H1 (cell line): ENCODE measurements at regions not wholly inside any gene's neighbourhood (a gene's known extent, or its start where the extent isn't known, plus 50 kb on each side); places are given as distances from the start of the nearest gene placed in this dataset.

Experiments used
- CTCF ChIA-PET: fragments of 300-600 bp; sonication (Branson Sonifier 250); formaldehyde crosslinking; loops from one replicate; lab custom pipeline; 2021; ENCODE audit not compliant: partially characterized antibody; lab: Charles Lee
- POLR2A ChIA-PET: fragments of 300-600 bp; sonication (Branson Sonifier 250); formaldehyde crosslinking; loops from one replicate; lab custom pipeline; 2021; ENCODE audit warnings: inconsistent platforms; ENCODE audit not compliant: partially characterized antibody; lab: Charles Lee
- DNase-seq, 2 experiments: peaks; one replicate each; pipeline versions ENCODE4 v3.0.0 to v3.0.0-alpha.2; 2010 to 2022; ENCODE audit warnings: low spot score in 2 of 2, low read depth in 1 of 2, mixed read lengths in 1 of 2
- FAIRE-seq: peaks from 2 replicates; lab custom pipeline; 2011; peaks lifted over from hg19 to GRCh38; lab: Jason Lieb, UNC
- H2AFZ ChIP-seq: 2 replicates; pipeline ENCODE4 v1.8.1; 2012; ENCODE audit warnings: low read length, inconsistent platforms
- H2AK5ac ChIP-seq: 2 replicates; pipeline ENCODE4 v1.6.1; 2013; ENCODE audit warnings: low read depth, low read length
- H2BK120ac ChIP-seq: replicated peaks from 2 replicates; pipeline ENCODE3; 2013; ENCODE audit warnings: low read depth, low read length, inconsistent platforms
- H2BK12ac ChIP-seq: 2 replicates; pipeline ENCODE4 v1.6.1; 2013; ENCODE audit warnings: low read depth, low read length
- H2BK15ac ChIP-seq: 2 replicates; pipeline ENCODE4 v1.6.1; 2013; ENCODE audit warnings: low read length
- H2BK20ac ChIP-seq: 2 replicates; pipeline ENCODE4 v1.6.1; 2013; ENCODE audit warnings: low read length
- H2BK5ac ChIP-seq: 2 replicates; pipeline ENCODE4 v1.6.1; 2013; ENCODE audit warnings: low read depth, low read length
- H3K14ac ChIP-seq: 2 replicates; pipeline ENCODE4 v1.6.1; 2013; ENCODE audit warnings: inconsistent platforms; ENCODE audit not compliant: insufficient read length
- H3K18ac ChIP-seq: 2 replicates; pipeline ENCODE4 v1.6.1; 2013; ENCODE audit warnings: low read length; ENCODE audit errors: extremely low read depth
- H3K23ac ChIP-seq: 2 replicates; pipeline ENCODE4 v1.6.1; 2013; ENCODE audit warnings: inconsistent platforms; ENCODE audit not compliant: insufficient read length
- H3K23me2 ChIP-seq: 2 replicates; pipeline ENCODE4 v1.6.1; 2013; ENCODE audit warnings: low read depth, low read length
- H3K27ac ChIP-seq: 2 replicates; pipeline ENCODE4 v1.6.1; 2011; ENCODE audit warnings: low read depth, low read length, inconsistent platforms
- H3K27me3 ChIP-seq, 4 experiments: replicated peaks in 1 of 4; 1 replicate in 1 of 4; 2 replicates in 3 of 4; pipeline versions ENCODE4 v1.6.1 to v1.8.1; 2011 to 2013; ENCODE audit warnings: low read length in 3 of 4, mild to moderate bottlenecking in 3 of 4, inconsistent platforms in 2 of 4, mixed read lengths in 2 of 4, moderate library complexity in 1 of 4; ENCODE audit not compliant: control insufficient read depth in 3 of 4, insufficient read depth in 3 of 4; ENCODE audit errors: extremely low read depth in 1 of 4
- H3K36me3 ChIP-seq, 4 experiments: 2 replicates each; pipeline versions ENCODE4 v1.6.1 to v1.8.1; 2011 to 2013; ENCODE audit warnings: mild to moderate bottlenecking in 4 of 4, low read length in 3 of 4, moderate library complexity in 2 of 4, control low read depth in 1 of 4, inconsistent platforms in 1 of 4; ENCODE audit not compliant: insufficient read depth in 4 of 4, control insufficient read depth in 2 of 4
- H3K4ac ChIP-seq: replicated peaks from 2 replicates; pipeline ENCODE3; 2013; ENCODE audit warnings: low read length, low read depth, mixed read lengths, inconsistent platforms; ENCODE audit not compliant: insufficient read length
- H3K4me1 ChIP-seq, 4 experiments: replicated peaks in 1 of 4; 1 replicate in 1 of 4; 2 replicates in 3 of 4; pipeline versions ENCODE4 v1.6.1 to v1.8.1; 2011 to 2013; ENCODE audit warnings: low read length in 3 of 4, inconsistent platforms in 2 of 4, mixed read lengths in 1 of 4; ENCODE audit not compliant: insufficient read depth in 4 of 4, control insufficient read depth in 3 of 4
- H3K4me2 ChIP-seq, 2 experiments: 2 replicates each; pipeline versions ENCODE4 v1.6.1 to v1.8.1; 2011 to 2013; ENCODE audit warnings: low read depth in 2 of 2, low read length in 2 of 2, control low read depth in 1 of 2, inconsistent platforms in 1 of 2, mild to moderate bottlenecking in 1 of 2; ENCODE audit not compliant: insufficient read depth in 1 of 2
- H3K4me3 ChIP-seq, 4 experiments: fragments of 200-600, 300-600 bp in 1 of 4; sonication (generic), shearing (Covaris generic), sonication (Bioruptor Twin) in 1 of 4; 2 replicates each; pipeline versions ENCODE4 v1.5.1 to v1.8.1; 2011 to 2016; ENCODE audit warnings: low read length in 4 of 4, low read depth in 3 of 4, control low read depth in 2 of 4, inconsistent platforms in 2 of 4, mild to moderate bottlenecking in 2 of 4, mixed read lengths in 1 of 4, moderate library complexity in 1 of 4; ENCODE audit not compliant: insufficient read depth in 2 of 4; ENCODE audit errors: extremely low read depth in 1 of 4
- H3K56ac ChIP-seq: replicated peaks from 2 replicates; pipeline ENCODE3; 2013; ENCODE audit warnings: low read depth, mild to moderate bottlenecking, mixed read lengths, low read length, inconsistent platforms; ENCODE audit not compliant: insufficient read length
- H3K79me1 ChIP-seq: 2 replicates; pipeline ENCODE4 v1.6.1; 2013; ENCODE audit warnings: low read depth, low read length, control low read depth
- H3K79me2 ChIP-seq, 2 experiments: 2 replicates each; pipeline versions ENCODE4 v1.6.1 to v1.8.1; 2012 to 2013; ENCODE audit warnings: low read length in 2 of 2, mild to moderate bottlenecking in 2 of 2, inconsistent platforms in 1 of 2; ENCODE audit not compliant: insufficient read depth in 2 of 2, control insufficient read depth in 1 of 2
- H3K9ac ChIP-seq, 4 experiments: replicated peaks in 1 of 4; 1 replicate in 1 of 4; 2 replicates in 3 of 4; pipeline versions ENCODE4 v1.6.1 to v1.8.1; 2011 to 2013; ENCODE audit warnings: low read depth in 3 of 4, low read length in 3 of 4, control low read depth in 2 of 4, mild to moderate bottlenecking in 2 of 4, moderate library complexity in 2 of 4, inconsistent platforms in 1 of 4; ENCODE audit errors: extremely low read depth in 1 of 4
- H3K9me3 ChIP-seq, 2 experiments: 2 replicates each; pipeline versions ENCODE4 v1.6.1 to v1.8.1; 2012 to 2013; ENCODE audit warnings: mild to moderate bottlenecking in 2 of 2, moderate library complexity in 2 of 2, control low read depth in 1 of 2, inconsistent platforms in 1 of 2, low read depth in 1 of 2, low read length in 1 of 2, mixed read lengths in 1 of 2; ENCODE audit not compliant: insufficient read depth in 2 of 2
- H4K20me1 ChIP-seq, 2 experiments: replicated peaks in 1 of 2; 2 replicates each; pipeline versions ENCODE3 to v1.8.1; 2011 to 2013; ENCODE audit warnings: inconsistent platforms in 2 of 2, low read length in 2 of 2, mild to moderate bottlenecking in 1 of 2; ENCODE audit not compliant: insufficient read depth in 2 of 2, control insufficient read depth in 1 of 2
- H4K5ac ChIP-seq: 2 replicates; pipeline ENCODE4 v1.6.1; 2013; ENCODE audit warnings: low read length, low read depth, mixed read lengths, inconsistent platforms; ENCODE audit not compliant: insufficient read length
- H4K8ac ChIP-seq: 2 replicates; pipeline ENCODE4 v1.8.0; 2013; ENCODE audit warnings: mild to moderate bottlenecking, moderate library complexity, low read length, inconsistent platforms; ENCODE audit not compliant: insufficient read depth; ENCODE audit errors: extremely low read depth
- H4K91ac ChIP-seq: replicated peaks from 2 replicates; pipeline ENCODE3; 2013; ENCODE audit warnings: low read length, mixed read lengths, inconsistent platforms; ENCODE audit not compliant: insufficient read length
- BCL11A ChIP-seq, 2 experiments: IDR thresholded peaks; one replicate each; pipeline ENCODE4 v1.6.1; 2011; ENCODE audit warnings: low read depth in 2 of 2, low read length in 2 of 2, mild to moderate bottlenecking in 2 of 2
- EGR1 ChIP-seq: IDR thresholded peaks from 2 replicates; pipeline ENCODE4 v1.6.1; 2011; ENCODE audit warnings: low read depth, low read length, borderline replicate concordance
- GTF2F1 ChIP-seq: IDR thresholded peaks from 2 replicates; pipeline ENCODE4 v1.6.1; 2012; ENCODE audit warnings: low read depth, low read length, improper control_type of control experiment, borderline replicate concordance
- JUN ChIP-seq: IDR thresholded peaks from 2 replicates; pipeline ENCODE4 v1.6.1; 2011; ENCODE audit warnings: low read depth, mild to moderate bottlenecking, improper control_type of control experiment, low read length
- PHF8 ChIP-seq: fragments of 200-600 bp; sonication (generic); conservative IDR thresholded peaks from 2 replicates; pipeline ENCODE4 v1.7.1; 2012; ENCODE audit warnings: low read depth, mild to moderate bottlenecking, inconsistent platforms, low read length, moderate library complexity
- SAP30 ChIP-seq: fragments of 300-600 bp; sonication (generic); IDR thresholded peaks from 2 replicates; pipeline ENCODE4 v1.7.1; 2012; ENCODE audit warnings: low read length, moderate library complexity, mild to moderate bottlenecking, inconsistent platforms; ENCODE audit not compliant: insufficient read depth, insufficient replicate concordance
- SIX5 ChIP-seq: IDR thresholded peaks from 2 replicates; pipeline ENCODE4 v1.6.1; 2011; ENCODE audit warnings: mild to moderate bottlenecking, low read depth, low read length
- SP1 ChIP-seq: IDR thresholded peaks from 2 replicates; pipeline ENCODE4 v1.6.1; 2011; ENCODE audit warnings: low read depth, low read length
- TCF12 ChIP-seq: IDR thresholded peaks from 2 replicates; pipeline ENCODE4 v1.6.1; 2011; ENCODE audit warnings: low read depth, mild to moderate bottlenecking, low read length
- TF ChIP-seq, protein P1 (sequence below): IDR thresholded peaks from 2 replicates; pipeline ENCODE4 v1.6.1; 2012; ENCODE audit warnings: inconsistent platforms
- TF ChIP-seq, protein P2 (sequence below), 3 experiments: IDR thresholded peaks; 1 replicate in 2 of 3; 2 replicates in 1 of 3; pipeline versions ENCODE4 v1.5.1 to v1.6.1; 2011; ENCODE audit warnings: low read length in 3 of 3, mild to moderate bottlenecking in 3 of 3, inconsistent platforms in 2 of 3, low read depth in 1 of 3, moderate library complexity in 1 of 3; ENCODE audit not compliant: insufficient read depth in 1 of 3; ENCODE audit errors: control extremely low read depth in 1 of 3

DNA sequence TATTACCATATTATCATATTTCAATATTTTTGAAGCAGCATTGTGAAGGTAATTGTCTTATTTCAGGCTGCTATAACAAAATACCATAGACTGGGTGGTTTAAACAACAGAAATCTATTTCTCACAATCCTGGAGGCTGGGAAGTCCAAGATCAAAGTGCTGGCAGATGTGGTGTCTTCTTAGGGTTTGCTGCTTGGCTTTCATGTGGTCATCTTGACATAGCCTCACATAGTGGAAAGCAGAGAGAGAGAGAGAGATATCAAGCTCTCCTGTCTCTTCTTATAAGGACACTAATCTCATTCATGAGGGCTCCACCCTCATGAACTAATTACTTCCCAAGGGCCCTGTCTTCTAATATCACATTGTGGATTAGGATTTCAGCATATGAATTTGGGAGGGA is 119.7 kb upstream of the NUDT6 start:
- Histone ChIP-seq H3K23ac (no peak overlapping the region), H3K9ac (no peak overlapping the region), H2BK5ac (no peak overlapping the region), H2AK5ac (no peak overlapping the region), H3K4ac (no peak overlapping the region), H3K56ac (no peak overlapping the region), H3K4me1 (no peaks in the 10 kb centered on the region), H3K27ac (no peak overlapping the region), H3K4me2 (no peak overlapping the region), H4K91ac (no peak overlapping the region), H3K79me1 (no peaks in the 10 kb centered on the region), H3K27me3 (no peaks in the 10 kb centered on the region), H2BK12ac (no peak overlapping the region), H3K23me2 (no peaks in the 10 kb centered on the region), H3K18ac (no peak overlapping the region), H2BK20ac (no peak overlapping the region), H3K4me3 (no peak overlapping the region), H2AFZ (no peak overlapping the region), H4K20me1 (no peaks in the 10 kb centered on the region), H4K5ac (no peak overlapping the region), H3K14ac (no peak overlapping the region), H3K9me3 (0 out of 4 replicates have a peak, but pooled peaks cover 0 to 10% of the 10 kb centered on the region in 2 experiments), H3K79me2 (no peaks in the 10 kb centered on the region), H2BK120ac (no peak overlapping the region), H4K8ac (no peak overlapping the region), H3K36me3 (peaks cover 0 to 7% (median 2%) of the 10 kb centered on the region in 4 experiments; a peak in 3 of 8 replicates), H2BK15ac (no peak overlapping the region)
- DNase-seq, result no peak
- ChIA-PET CTCF (interaction anchor here (1.3 kb wide), 1 partner anchor 9 kb away, joined by 4 read pairs; no protein-coding TSS in a partner anchor), POLR2A (no interaction called here)
- FAIRE-seq, result no peak
- TF ChIP-seq SIX5 (no peak), SP1 (no peak), SAP30 (no peak), GTF2F1 (no peak), EGR1 (no peak), PHF8 (no peak), JUN (no peak), TCF12 (no peak), BCL11A (IDR thresholded peaks at IDR 0.05; ENCODE audit: low read depth in 2 of 2, low read length in 2 of 2) (no peak)
- TF ChIP-seq, protein P1, sequence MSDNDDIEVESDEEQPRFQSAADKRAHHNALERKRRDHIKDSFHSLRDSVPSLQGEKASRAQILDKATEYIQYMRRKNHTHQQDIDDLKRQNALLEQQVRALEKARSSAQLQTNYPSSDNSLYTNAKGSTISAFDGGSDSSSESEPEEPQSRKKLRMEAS, result no peak
- TF ChIP-seq, protein P2, sequence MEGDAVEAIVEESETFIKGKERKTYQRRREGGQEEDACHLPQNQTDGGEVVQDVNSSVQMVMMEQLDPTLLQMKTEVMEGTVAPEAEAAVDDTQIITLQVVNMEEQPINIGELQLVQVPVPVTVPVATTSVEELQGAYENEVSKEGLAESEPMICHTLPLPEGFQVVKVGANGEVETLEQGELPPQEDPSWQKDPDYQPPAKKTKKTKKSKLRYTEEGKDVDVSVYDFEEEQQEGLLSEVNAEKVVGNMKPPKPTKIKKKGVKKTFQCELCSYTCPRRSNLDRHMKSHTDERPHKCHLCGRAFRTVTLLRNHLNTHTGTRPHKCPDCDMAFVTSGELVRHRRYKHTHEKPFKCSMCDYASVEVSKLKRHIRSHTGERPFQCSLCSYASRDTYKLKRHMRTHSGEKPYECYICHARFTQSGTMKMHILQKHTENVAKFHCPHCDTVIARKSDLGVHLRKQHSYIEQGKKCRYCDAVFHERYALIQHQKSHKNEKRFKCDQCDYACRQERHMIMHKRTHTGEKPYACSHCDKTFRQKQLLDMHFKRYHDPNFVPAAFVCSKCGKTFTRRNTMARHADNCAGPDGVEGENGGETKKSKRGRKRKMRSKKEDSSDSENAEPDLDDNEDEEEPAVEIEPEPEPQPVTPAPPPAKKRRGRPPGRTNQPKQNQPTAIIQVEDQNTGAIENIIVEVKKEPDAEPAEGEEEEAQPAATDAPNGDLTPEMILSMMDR (IDR thresholded peaks at IDR 0.05; ENCODE audit: control extremely low read depth in 1 of 3, insufficient read depth in 1 of 3, low read depth in 1 of 3, low read length in 3 of 3), result no peak
